Fibroblast of lung (primary cell): ENCODE measurements at regions not wholly inside any gene's neighbourhood (a gene's known extent, or its start where the extent isn't known, plus 50 kb on each side); places are given as distances from the start of the nearest gene placed in this dataset.

Experiments used
- DNase-seq, 2 donors: peaks; one replicate each; pipeline versions ENCODE4 v3.0.0 to v3.0.0-alpha.2; 2010; ENCODE audit warnings: low read depth in 2 of 2
- H2AFZ ChIP-seq: 2 replicates; pipeline ENCODE4 v1.5.1; 2012; ENCODE audit warnings: low read length, control low read depth, inconsistent platforms
- H3K27ac ChIP-seq: 2 replicates; pipeline ENCODE4 v1.5.1; 2011; ENCODE audit warnings: low read length, control low read depth; ENCODE audit not compliant: insufficient read depth
- H3K27me3 ChIP-seq: 2 replicates; pipeline ENCODE4 v1.5.1; 2011; ENCODE audit warnings: mild to moderate bottlenecking, low read length; ENCODE audit not compliant: control insufficient read depth, insufficient read depth
- H3K36me3 ChIP-seq: 2 replicates; pipeline ENCODE4 v1.5.1; 2011; ENCODE audit warnings: low read length; ENCODE audit not compliant: control insufficient read depth, insufficient read depth
- H3K4me1 ChIP-seq: 2 replicates; pipeline ENCODE4 v1.5.1; 2011; ENCODE audit warnings: low read length; ENCODE audit not compliant: control insufficient read depth, insufficient read depth; ENCODE audit errors: extremely low read depth
- H3K4me2 ChIP-seq: 2 replicates; pipeline ENCODE4 v1.5.1; 2011; ENCODE audit warnings: low read length, control low read depth; ENCODE audit not compliant: insufficient read depth; ENCODE audit errors: extremely low read depth
- H3K4me3 ChIP-seq, 4 experiments: fragments of 200-600 bp in 1 of 4; sonication (generic) in 1 of 4; replicated peaks in 1 of 4; 2 replicates each; pipeline ENCODE4 v1.5.1; 2011 to 2016; ENCODE audit warnings: low read length in 4 of 4, low read depth in 3 of 4, mild to moderate bottlenecking in 3 of 4, control low read depth in 2 of 4, inconsistent platforms in 1 of 4, mixed read lengths in 1 of 4; ENCODE audit not compliant: insufficient read depth in 1 of 4; ENCODE audit errors: control extremely low read depth in 1 of 4
- H3K79me2 ChIP-seq: 2 replicates; pipeline ENCODE4 v1.5.1; 2012; ENCODE audit warnings: mild to moderate bottlenecking, low read length, inconsistent platforms; ENCODE audit not compliant: control insufficient read depth, insufficient read depth
- H3K9ac ChIP-seq: 2 replicates; pipeline ENCODE4 v1.5.1; 2011; ENCODE audit warnings: mild to moderate bottlenecking, low read length, control low read depth; ENCODE audit not compliant: insufficient read depth
- H3K9me3 ChIP-seq: 2 replicates; pipeline ENCODE4 v1.5.1; 2012; ENCODE audit warnings: low read depth, low read length; ENCODE audit not compliant: control insufficient read depth, insufficient read depth
- H4K20me1 ChIP-seq: 2 replicates; pipeline ENCODE4 v1.5.1; 2011; ENCODE audit warnings: low read length; ENCODE audit not compliant: control insufficient read depth, insufficient read depth; ENCODE audit errors: extremely low read depth
- CTCF ChIP-seq, 2 donors: IDR thresholded peaks in 1 of 2; conservative IDR thresholded peaks in 1 of 2; 1 replicate in 1 of 2; 2 replicates in 1 of 2; pipeline ENCODE4 v1.5.1; 2011 to 2012; ENCODE audit warnings: low read length in 2 of 2, control low read depth in 1 of 2, inconsistent platforms in 1 of 2, low read depth in 1 of 2, mild to moderate bottlenecking in 1 of 2
- EZH2 ChIP-seq: IDR thresholded peaks from 2 replicates; pipeline ENCODE4 v1.5.1; 2012; ENCODE audit warnings: low read length, control low read depth, mild to moderate bottlenecking; ENCODE audit errors: missing control alignments

GRCh38 chr15:61748529-61748928 is 311.7 kb downstream of the VPS13C start:
- H2AFZ ChIP-seq = no peak overlapping the region
- H3K27ac ChIP-seq = no peak overlapping the region
- H3K36me3 ChIP-seq = no peaks in the 10 kb centered on the region
- no peaks in the 10 kb centered on the region for H3K27me3 ChIP-seq
- no peaks in the 10 kb centered on the region for H3K9me3 ChIP-seq
- H3K9ac ChIP-seq = no peak overlapping the region
- no peak overlapping the region for H3K4me2 ChIP-seq
- no peaks in the 10 kb centered on the region for H3K4me1 ChIP-seq
- H3K4me3 ChIP-seq = no peak overlapping the region
- DNase-seq = peak in 1 of 2 donors; percentile 25
- no peaks in the 10 kb centered on the region for H4K20me1 ChIP-seq
- H3K79me2 ChIP-seq = no peaks in the 10 kb centered on the region
- TF ChIP-seq EZH2 (no peak), CTCF (conservative IDR thresholded peaks at IDR 0.05 in 1 of 2, IDR thresholded peaks at IDR 0.05 in 1 of 2; ENCODE audit: low read depth in 1 of 2, low read length in 2 of 2) (no peak)

- no peak for DNase-seq
- Histone ChIP-seq H3K4me3 (no peak overlapping the region), H3K27me3 (no peaks in the 10 kb centered on the region), H3K9ac (no peak overlapping the region), H3K4me1 (no peaks in the 10 kb centered on the region), H3K27ac (no peak overlapping the region), H3K9me3 (no peaks in the 10 kb centered on the region), H4K20me1 (no peaks in the 10 kb centered on the region), H3K4me2 (no peak overlapping the region), H3K36me3 (no peaks in the 10 kb centered on the region), H2AFZ (no peak overlapping the region), H3K79me2 (no peaks in the 10 kb centered on the region)
- no peak for TF ChIP-seq EZH2
- no peak for TF ChIP-seq CTCF (conservative IDR thresholded peaks at IDR 0.05 in 1 of 2, IDR thresholded peaks at IDR 0.05 in 1 of 2; ENCODE audit: low read depth in 1 of 2, low read length in 2 of 2)
These were observed 313.7 kb downstream of the VPS13C start for GRCh38 chr15:61746589-61746988.

- no peak overlapping the region for H2AFZ ChIP-seq
- H3K79me2 ChIP-seq = no peaks in the 10 kb centered on the region
- no peak overlapping the region for H3K27ac ChIP-seq
- no peaks in the 10 kb centered on the region for H3K27me3 ChIP-seq
- no peaks in the 10 kb centered on the region for H3K4me1 ChIP-seq
- TF ChIP-seq EZH2 (no peak), CTCF (conservative IDR thresholded peaks at IDR 0.05 in 1 of 2, IDR thresholded peaks at IDR 0.05 in 1 of 2; ENCODE audit: low read depth in 1 of 2, low read length in 2 of 2) (no peak)
- H3K36me3 ChIP-seq = no peaks in the 10 kb centered on the region
- no peak overlapping the region for H3K4me2 ChIP-seq
- no peaks in the 10 kb centered on the region for H3K9me3 ChIP-seq
- H4K20me1 ChIP-seq = no peaks in the 10 kb centered on the region
- DNase-seq = no peak
- no peak overlapping the region for H3K4me3 ChIP-seq
- H3K9ac ChIP-seq = no peak overlapping the region
These were observed 316.8 kb downstream of the VPS13C start for GRCh38 chr15:61743345-61743909.
